ENCODE measurements at regions not wholly inside any gene's neighbourhood (a gene's known extent, or its start where the extent isn't known, plus 50 kb on each side); places are given as distances from the start of the nearest gene placed in this dataset.

DNA sequence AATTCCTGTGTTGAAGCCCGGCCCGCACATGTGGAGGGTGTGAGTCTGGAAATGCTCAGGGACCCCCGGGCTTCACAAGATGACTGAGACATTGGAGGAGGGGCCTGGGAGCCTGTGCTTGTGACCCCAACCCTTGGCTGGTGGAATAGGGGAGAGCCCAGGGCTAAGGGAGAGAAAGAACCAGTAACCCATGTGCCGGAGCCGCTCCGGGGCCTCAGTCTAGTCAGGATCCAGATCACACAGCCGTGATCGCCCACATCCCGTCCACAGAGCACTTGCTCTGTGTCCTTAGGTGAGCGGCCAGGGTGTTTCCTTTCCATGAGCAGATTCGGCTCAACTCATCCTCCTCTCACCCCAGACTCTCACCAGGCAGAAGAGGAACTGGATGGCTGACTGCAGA is 152.3 kb upstream of the RPS6KA2 start:
- Histone ChIP-seq H3K9me3 (no peaks in the 10 kb centered on the region), H3K4me3 (no peak overlapping the region), H3K36me3 (no peaks in the 10 kb centered on the region), H3K4me1 (no peaks in the 10 kb centered on the region), H3K27ac (no peak overlapping the region), H3K27me3 (no peaks in the 10 kb centered on the region)
- DNase-seq = no peak
- intact Hi-C loops (cut with DNase I; ENCODE audit: low total_unique reads) = loop anchor here (10.0 kb wide), 1 partner anchor 365 kb away; no protein-coding TSS in a partner anchor
- TF ChIP-seq POLR2A (IDR thresholded peaks at IDR 0.05) = no peak
- TF ChIP-seq, protein P1, sequence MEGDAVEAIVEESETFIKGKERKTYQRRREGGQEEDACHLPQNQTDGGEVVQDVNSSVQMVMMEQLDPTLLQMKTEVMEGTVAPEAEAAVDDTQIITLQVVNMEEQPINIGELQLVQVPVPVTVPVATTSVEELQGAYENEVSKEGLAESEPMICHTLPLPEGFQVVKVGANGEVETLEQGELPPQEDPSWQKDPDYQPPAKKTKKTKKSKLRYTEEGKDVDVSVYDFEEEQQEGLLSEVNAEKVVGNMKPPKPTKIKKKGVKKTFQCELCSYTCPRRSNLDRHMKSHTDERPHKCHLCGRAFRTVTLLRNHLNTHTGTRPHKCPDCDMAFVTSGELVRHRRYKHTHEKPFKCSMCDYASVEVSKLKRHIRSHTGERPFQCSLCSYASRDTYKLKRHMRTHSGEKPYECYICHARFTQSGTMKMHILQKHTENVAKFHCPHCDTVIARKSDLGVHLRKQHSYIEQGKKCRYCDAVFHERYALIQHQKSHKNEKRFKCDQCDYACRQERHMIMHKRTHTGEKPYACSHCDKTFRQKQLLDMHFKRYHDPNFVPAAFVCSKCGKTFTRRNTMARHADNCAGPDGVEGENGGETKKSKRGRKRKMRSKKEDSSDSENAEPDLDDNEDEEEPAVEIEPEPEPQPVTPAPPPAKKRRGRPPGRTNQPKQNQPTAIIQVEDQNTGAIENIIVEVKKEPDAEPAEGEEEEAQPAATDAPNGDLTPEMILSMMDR (IDR thresholded peaks at IDR 0.05) = no peak

GRCh38 chr6:166778776-166779175 is 151.7 kb upstream of the RPS6KA2 start:
- intact Hi-C loops (cut with DNase I; ENCODE audit: low total_unique reads) = loop anchor here (10.0 kb wide), 1 partner anchor 366 kb away; no protein-coding TSS in a partner anchor
- no peaks in the 10 kb centered on the region for H3K4me1 ChIP-seq
- no peaks in the 10 kb centered on the region for H3K9me3 ChIP-seq
- no peaks in the 10 kb centered on the region for H3K27me3 ChIP-seq
- DNase-seq = no peak
- TF ChIP-seq, protein P1 (IDR thresholded peaks at IDR 0.05) = no peak
- TF ChIP-seq POLR2A (IDR thresholded peaks at IDR 0.05) = no peak
- no peak overlapping the region for H3K4me3 ChIP-seq
- H3K27ac ChIP-seq = no peak overlapping the region
- H3K36me3 ChIP-seq = no peaks in the 10 kb centered on the region

DNA sequence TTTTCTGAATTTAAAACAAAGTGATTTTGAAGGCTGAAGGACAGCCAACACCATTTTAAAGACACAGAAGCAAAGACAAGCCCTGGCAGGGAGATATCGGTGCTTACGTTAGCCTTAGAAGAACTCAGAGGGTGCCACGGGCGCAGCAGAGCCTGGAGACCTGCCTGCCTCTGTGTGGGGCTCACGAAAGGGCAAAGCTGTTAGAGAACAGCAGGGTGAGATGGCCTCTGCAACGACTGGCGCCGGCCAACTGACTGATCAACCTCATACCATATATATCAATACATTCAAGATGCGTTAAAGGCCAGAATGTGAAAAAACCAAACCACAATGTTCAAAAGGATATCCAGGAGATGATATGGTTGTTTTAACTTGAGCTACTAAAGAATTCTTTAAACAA is 151.0 kb upstream of the RPS6KA2 start:
- intact Hi-C loops (cut with DNase I; ENCODE audit: low total_unique reads) = loop anchor here (10.0 kb wide), 1 partner anchor 367 kb away; no protein-coding TSS in a partner anchor
- Histone ChIP-seq H3K4me1 (no peaks in the 10 kb centered on the region), H3K27me3 (no peaks in the 10 kb centered on the region), H3K27ac (no peak overlapping the region), H3K9me3 (no peaks in the 10 kb centered on the region), H3K36me3 (no peaks in the 10 kb centered on the region), H3K4me3 (no peak overlapping the region)
- no peak for DNase-seq
- TF ChIP-seq, protein P1 (IDR thresholded peaks at IDR 0.05) = no peak
- TF ChIP-seq POLR2A (IDR thresholded peaks at IDR 0.05) = no peak

DNA sequence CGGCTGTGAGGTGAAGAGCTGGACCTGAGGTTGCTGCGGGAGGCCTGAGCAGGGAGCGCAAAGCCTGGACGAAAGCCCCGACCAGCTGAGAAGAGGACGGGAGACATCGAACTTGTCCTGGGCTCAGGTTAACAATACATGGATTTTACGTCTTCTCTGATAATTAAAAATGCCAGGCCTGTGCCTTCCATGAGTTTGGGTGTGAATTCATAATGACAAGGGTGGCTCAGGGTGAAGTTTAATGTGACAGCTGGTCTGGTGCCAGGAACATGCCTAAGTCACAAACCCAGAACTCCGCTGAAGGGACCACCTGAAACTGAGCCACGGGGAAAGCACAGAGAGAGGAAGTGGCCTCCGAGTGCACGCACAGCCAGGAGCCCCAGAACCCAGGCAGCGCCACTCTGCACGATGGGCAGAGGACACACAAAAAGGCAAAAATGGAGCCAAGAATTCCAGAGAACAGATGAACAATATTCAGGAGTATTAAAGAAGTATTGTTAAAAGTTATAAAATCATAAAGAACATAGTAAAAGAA is 150.1 kb upstream of the RPS6KA2 start:
- DNase-seq = no peak
- no peak overlapping the region for H3K4me3 ChIP-seq
- no peaks in the 10 kb centered on the region for H3K4me1 ChIP-seq
- H3K9me3 ChIP-seq = no peaks in the 10 kb centered on the region
- H3K27ac ChIP-seq = no peak overlapping the region
- TF ChIP-seq, protein P1 (IDR thresholded peaks at IDR 0.05) = no peak
- TF ChIP-seq POLR2A (IDR thresholded peaks at IDR 0.05) = no peak
- intact Hi-C loops (cut with DNase I; ENCODE audit: low total_unique reads) = loop anchor here (10.0 kb wide), 1 partner anchor 368 kb away; no protein-coding TSS in a partner anchor
- no peaks in the 10 kb centered on the region for H3K27me3 ChIP-seq
- H3K36me3 ChIP-seq = no peaks in the 10 kb centered on the region

- intact Hi-C loops (cut with DNase I; ENCODE audit: low total_unique reads) = loop anchor here (10.0 kb wide), 1 partner anchor 368 kb away; no protein-coding TSS in a partner anchor
These were observed 149.5 kb upstream of the RPS6KA2 start for GRCh38 chr6:166776571-166776970.

More at GRCh38 chr6:166776571-166776970, 149.5 kb upstream of the RPS6KA2 start:
- no peaks in the 10 kb centered on the region for H3K27me3 ChIP-seq
- H3K27ac ChIP-seq = no peak overlapping the region
- H3K4me1 ChIP-seq = no peaks in the 10 kb centered on the region
- H3K36me3 ChIP-seq = no peaks in the 10 kb centered on the region
- TF ChIP-seq, protein P1 (IDR thresholded peaks at IDR 0.05) = no peak
- TF ChIP-seq POLR2A (IDR thresholded peaks at IDR 0.05) = no peak
- no peak for DNase-seq
- H3K4me3 ChIP-seq = no peak overlapping the region
- no peaks in the 10 kb centered on the region for H3K9me3 ChIP-seq
